Limb (tissue), 2 donors: ENCODE measurements at regions not wholly inside any gene's neighbourhood (a gene's known extent, or its start where the extent isn't known, plus 50 kb on each side); places are given as distances from the start of the nearest gene placed in this dataset.
"Not testable (repeated sequence)": the region's sequence is repeated elsewhere in the genome, so short reads cannot be mapped to it uniquely, and the experiment has no call there.

Source experiments
- DNase-seq, 2 donors: peaks; one replicate each; pipeline ENCODE4 v3.0.0-alpha.2; 2016; ENCODE audit errors: extremely low spot score in 2 of 2

DNA sequence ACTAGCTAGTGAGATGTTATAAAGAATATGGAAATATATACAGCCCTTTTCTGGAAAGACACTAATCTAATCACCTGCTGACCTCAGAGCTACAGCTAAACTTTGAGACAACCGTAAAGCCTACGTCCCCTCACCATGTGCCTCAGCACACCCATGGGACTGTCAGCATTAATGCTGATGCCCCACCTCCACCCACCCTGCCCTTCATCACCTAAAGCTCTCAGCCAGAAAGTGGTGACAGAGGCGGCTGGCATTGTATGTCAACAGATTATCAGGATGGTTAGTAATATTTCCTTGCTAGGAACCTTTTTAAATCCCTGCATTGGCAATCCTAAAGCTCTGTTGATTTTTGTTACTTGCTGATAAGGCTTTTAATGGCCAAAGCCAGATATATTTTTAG lies 1177.9 kb downstream of the DIAPH3 start:
- no peak for DNase-seq

- no peak for DNase-seq
These were observed 1174.2 kb downstream of the DIAPH3 start for GRCh38 chr13:58989556-58989955.

- DNase-seq: no peak
These were observed 1171.8 kb downstream of the DIAPH3 start for GRCh38 chr13:58991826-58992477.

DNA sequence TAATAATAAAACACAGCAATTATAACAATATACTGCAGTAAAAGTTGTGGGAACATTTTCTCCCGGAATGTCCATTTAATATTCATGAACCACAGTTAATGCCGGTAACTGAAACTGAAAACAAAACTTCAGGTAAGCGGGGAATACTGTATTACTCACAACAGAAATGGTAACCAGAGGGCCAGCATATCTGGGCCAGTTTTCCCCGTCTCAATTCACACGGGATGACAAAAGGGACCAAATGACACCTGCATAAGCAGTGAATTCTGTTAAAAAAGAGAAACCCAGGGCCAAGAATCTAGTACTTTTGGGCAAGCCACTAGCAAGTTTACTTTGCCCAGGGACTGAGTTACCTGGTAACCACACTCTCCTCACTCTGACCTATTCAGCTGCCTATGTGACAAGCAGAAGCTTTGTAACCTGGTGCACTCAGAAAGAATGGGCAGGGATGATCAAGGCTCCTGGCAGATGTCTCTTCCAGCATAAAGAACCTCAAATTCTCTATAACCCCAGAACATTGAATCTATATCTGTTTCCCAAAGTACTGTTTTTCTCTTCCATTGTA lies 1171.2 kb downstream of the DIAPH3 start:
- DNase-seq: no peak

GRCh38 chr13:58994077-58994476 lies 1169.7 kb downstream of the DIAPH3 start:
- no peak for DNase-seq

- peak in 1 of 2 donors; percentile 20 for DNase-seq
These were observed 1169.0 kb downstream of the DIAPH3 start for GRCh38 chr13:58994777-58995176.

DNA sequence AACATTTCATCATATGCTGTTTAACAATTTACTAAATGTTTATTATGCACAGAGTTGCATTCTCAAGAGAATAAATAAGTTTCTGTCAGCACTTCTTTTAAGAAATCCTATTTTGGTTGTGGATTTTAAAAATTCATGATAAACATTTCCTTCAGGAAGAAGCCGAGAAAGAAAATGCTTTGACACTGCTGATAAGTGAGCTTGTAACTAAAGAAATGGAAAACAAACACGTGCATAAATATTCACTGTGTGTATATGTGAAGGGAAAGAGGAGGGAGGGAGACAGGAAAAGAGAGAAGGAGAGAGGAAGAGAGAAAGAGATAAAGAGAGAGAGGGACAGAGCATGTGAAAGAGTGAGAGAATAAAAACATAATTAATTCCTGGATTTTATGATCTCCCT lies 1165.0 kb downstream of the DIAPH3 start:
- DNase-seq: no peak

- no peak for DNase-seq
These were observed 1163.9 kb downstream of the DIAPH3 start for GRCh38 chr13:58999851-59000250.

- DNase-seq: no peak
These were observed 1163.0 kb downstream of the DIAPH3 start for GRCh38 chr13:59000770-59001169.

GRCh38 chr13:59012731-59013130 lies 1151.0 kb downstream of the DIAPH3 start:
- DNase-seq: no peak

DNA sequence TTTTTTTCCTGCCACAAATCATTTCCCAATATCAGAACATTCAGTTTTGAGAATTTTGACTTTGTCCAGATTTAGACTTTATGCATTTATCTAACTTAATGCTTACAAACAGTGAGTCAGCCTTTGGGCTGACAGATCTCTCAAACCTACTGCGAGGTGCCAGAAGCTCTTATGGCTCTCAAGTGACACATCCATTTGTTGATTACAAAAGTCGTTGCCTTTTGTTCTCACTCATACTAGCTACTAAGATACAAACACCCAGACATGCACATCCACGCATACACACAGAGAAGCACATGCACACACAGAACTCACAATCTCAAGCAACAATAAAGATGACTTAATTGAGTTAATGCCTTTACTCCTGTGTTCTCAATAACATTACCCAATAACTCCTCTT lies 1147.5 kb downstream of the DIAPH3 start:
- no peak for DNase-seq

DNA sequence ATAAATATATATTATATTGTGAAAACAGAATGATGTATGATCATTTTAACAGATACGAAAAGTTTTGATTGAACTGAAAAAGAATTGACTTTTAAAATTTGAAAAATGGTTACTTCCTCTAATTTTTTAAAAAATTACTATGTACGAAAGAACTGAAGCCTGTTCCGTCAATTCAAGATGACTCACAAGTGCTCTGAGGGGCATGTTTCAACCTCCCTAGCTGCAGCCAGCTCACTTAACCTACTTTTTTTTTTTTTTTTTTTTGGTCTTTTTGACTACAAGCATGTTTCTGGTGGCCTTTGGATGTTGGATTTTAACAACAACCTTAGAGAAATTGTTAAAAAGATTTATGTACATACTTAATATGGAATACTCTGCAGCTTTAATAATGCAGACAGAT lies 1139.3 kb downstream of the DIAPH3 start:
- DNase-seq: no peak

- no peak for DNase-seq
These were observed 1129.5 kb downstream of the DIAPH3 start for GRCh38 chr13:59034198-59034597.

DNA sequence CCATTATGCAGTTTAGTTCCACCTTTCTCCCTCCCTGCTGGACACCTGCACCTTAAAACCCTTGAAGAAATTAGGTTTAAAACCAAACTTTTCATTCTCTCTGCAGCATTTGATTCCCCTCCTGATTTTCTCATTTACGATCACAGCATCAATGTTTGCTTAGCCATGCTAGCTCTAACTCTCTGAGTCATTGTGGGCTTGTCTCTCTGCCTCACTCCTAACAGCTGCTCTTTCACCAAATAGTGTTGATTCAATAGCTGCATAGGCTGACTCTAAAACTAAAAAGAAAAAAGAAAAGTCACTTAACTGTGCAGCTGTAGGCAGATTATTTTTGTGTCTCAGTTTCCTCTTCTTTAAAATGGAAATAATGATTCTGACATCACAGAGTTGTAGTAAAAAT lies 1124.9 kb downstream of the DIAPH3 start:
- no peak for DNase-seq

- DNase-seq: no peak
These were observed 1120.7 kb downstream of the DIAPH3 start for GRCh38 chr13:59043016-59043415.

DNA sequence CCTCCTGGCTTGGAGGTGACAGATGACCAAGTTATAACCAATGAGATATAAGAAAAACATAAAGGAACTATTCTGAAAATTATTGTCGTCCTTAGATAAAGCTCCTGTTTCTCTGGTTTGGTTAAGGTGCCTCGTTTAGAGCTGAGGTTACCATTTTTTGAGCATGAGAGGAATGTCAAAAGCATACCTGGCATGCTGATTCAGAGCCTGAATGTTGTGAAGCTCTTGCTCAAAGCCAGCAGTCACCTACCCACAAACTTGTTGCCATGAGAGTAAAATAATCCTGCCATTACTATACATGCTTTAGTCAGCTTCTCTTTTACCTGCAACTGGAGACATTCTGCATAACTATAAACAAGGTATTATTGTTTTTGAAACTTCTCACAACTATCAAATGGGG lies 1116.2 kb downstream of the DIAPH3 start:
- DNase-seq: no peak

DNA sequence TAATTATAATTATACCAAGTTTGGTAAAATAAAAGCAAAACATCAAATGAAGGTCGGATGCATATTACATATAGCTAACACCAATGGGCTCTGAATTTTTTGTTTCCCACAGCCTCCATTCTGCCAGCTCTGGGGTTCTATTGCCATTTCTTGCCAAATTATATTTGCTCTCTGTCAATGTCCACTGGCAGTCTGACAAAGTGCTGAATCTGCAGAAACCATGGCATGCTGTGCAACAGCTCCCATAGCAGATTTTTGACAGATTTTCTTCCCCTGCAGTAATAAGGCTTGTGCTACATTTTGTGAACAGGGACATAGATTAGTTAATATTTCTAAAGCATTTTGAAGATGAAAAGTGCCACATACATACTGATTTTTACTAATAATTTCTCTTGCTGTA lies 1102.1 kb downstream of the DIAPH3 start:
- no peak for DNase-seq

DNA sequence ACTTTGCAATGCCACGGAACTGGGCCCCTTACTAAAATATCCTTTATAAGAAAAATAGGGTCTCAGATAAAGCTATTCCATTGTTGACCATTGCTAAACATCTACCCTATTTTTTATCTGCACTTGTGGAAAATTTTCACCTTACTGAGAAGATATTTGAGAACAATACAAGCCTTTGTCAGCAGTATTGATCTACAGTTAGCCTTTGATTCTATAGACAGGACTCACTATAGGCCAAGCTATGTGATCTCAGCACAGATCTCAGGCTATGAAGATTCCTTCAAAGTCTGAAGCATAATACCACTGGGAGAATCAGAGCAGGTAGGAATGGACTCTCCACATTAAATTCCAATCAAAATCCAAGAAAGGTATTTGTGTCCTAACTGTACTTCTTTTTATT lies 1099.7 kb downstream of the DIAPH3 start:
- DNase-seq: no peak

- not testable (repeated sequence) for DNase-seq
These were observed 1087.3 kb downstream of the DIAPH3 start for GRCh38 chr13:59076386-59076785.

GRCh38 chr13:59086147-59086546 lies 1077.6 kb downstream of the DIAPH3 start:
- no peak for DNase-seq

- DNase-seq: no peak
These were observed 1075.0 kb downstream of the DIAPH3 start for GRCh38 chr13:59088716-59089115.

GRCh38 chr13:59094181-59094580 lies 1069.5 kb downstream of the DIAPH3 start:
- no peak for DNase-seq

DNA sequence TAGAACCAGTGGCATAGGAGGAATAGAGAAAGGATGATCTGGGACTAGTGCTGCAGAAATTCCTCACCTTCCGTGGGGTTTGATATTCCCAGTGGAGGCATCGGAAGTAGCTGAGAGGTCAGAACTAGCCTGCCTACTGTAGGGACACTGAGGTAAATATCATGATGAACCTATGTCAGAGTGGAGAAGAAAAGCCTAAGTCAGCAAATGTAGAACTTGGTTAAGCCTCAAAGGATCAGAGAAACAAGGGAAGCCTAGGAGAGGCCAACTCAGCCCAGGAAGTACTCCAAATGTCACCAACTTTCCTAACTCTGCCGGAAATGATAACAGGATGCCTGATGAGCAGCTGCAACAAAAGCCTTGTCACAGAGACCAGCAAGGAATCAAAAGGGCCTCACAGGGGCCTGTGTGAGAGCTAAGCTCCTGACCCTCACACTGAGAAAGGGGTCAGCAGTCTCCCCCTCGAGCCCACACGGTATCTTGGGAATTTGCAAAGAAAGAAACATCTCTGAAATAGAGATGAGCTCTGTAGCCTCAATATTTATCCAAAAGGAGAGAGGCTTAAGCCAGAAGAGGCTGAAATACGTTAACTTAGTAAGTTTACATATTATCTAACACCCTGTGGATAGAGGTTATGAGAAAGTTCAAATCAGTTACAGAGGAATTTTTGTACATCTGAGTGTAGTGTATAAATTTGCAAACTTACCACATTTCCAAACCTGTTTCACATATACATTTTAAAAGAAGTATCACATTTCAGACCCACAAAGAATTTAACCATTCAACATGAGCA lies 1064.3 kb downstream of the DIAPH3 start:
- DNase-seq: no peak
